Stomach (tissue), 4 donors: ENCODE measurements at regions not wholly inside any gene's neighbourhood (a gene's known extent, or its start where the extent isn't known, plus 50 kb on each side); places are given as distances from the start of the nearest gene placed in this dataset.

ENCODE experiments used
- EP300 ChIP-seq: sonication (generic); formaldehyde crosslinking; IDR thresholded peaks from one replicate; pipeline ENCODE4 v1.6.1; 2017; ENCODE audit warnings: antibody characterized with exemption
- POLR2A ChIP-seq, 4 donors: fragments of 450-650 bp; IDR thresholded peaks; one replicate each; pipeline ENCODE4 v1.6.1; 2016; ENCODE audit warnings: antibody characterized with exemption in 4 of 4, control low read depth in 2 of 4, mild to moderate bottlenecking in 1 of 4, moderate library complexity in 1 of 4
- TF ChIP-seq, protein P1 (sequence below), 7 experiments: fragments of 450-650 bp in 4 of 7; fragments of 200-600 bp in 3 of 7; sonication (generic) in 3 of 7; IDR thresholded peaks; one replicate each; pipeline ENCODE4 v1.5.1; 2016 to 2019; ENCODE audit warnings: antibody characterized with exemption in 7 of 7, control low read depth in 2 of 7, mild to moderate bottlenecking in 1 of 7

DNA sequence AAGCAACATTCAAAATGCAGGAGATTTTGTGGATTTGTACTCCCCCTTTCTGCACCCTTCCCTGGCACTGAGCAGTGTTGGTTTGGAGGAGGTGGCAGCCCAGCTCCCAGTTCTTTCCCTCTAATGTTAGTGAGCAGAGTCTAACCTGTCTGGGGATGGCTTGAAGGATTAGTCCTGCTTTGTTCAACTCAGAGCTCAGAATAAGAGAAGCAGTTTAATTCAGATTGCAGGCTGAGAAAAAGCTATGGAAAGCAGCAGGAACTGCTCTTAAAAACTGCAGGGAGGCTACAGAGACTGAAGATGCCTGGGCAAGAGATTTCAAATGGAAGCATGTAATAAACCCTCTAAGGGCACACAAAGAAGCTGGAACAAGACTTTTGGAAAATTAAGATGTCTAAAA, 223.4 kb upstream of the GGTLC1 start:
- no peak for TF ChIP-seq POLR2A (IDR thresholded peaks at IDR 0.05)
- TF ChIP-seq, protein P1, sequence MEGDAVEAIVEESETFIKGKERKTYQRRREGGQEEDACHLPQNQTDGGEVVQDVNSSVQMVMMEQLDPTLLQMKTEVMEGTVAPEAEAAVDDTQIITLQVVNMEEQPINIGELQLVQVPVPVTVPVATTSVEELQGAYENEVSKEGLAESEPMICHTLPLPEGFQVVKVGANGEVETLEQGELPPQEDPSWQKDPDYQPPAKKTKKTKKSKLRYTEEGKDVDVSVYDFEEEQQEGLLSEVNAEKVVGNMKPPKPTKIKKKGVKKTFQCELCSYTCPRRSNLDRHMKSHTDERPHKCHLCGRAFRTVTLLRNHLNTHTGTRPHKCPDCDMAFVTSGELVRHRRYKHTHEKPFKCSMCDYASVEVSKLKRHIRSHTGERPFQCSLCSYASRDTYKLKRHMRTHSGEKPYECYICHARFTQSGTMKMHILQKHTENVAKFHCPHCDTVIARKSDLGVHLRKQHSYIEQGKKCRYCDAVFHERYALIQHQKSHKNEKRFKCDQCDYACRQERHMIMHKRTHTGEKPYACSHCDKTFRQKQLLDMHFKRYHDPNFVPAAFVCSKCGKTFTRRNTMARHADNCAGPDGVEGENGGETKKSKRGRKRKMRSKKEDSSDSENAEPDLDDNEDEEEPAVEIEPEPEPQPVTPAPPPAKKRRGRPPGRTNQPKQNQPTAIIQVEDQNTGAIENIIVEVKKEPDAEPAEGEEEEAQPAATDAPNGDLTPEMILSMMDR (IDR thresholded peaks at IDR 0.05) = no peak
- no peak for TF ChIP-seq EP300
